Thyroid gland (tissue), 4 donors: ENCODE measurements at regions not wholly inside any gene's neighbourhood (a gene's known extent, or its start where the extent isn't known, plus 50 kb on each side); places are given as distances from the start of the nearest gene placed in this dataset.

Experiments used
- DNase-seq, 2 donors: peaks; one replicate each; pipeline ENCODE4 v3.0.0-alpha.2; 2019
- H3K27ac ChIP-seq, 3 donors: fragments of 200-600 bp; sonication (generic); 1 replicate in 2 of 3; 2 replicates in 1 of 3; pipeline ENCODE4 v1.5.1; 2016 to 2019; ENCODE audit warnings: mild to moderate bottlenecking in 1 of 3, moderate library complexity in 1 of 3
- H3K27me3 ChIP-seq: fragments of 200-600 bp; sonication (generic); one replicate; pipeline ENCODE4 v1.5.1; 2019
- H3K36me3 ChIP-seq, 2 donors: fragments of 200-600 bp; sonication (generic); one replicate each; pipeline ENCODE4 v1.5.1; 2016 to 2019
- H3K4me1 ChIP-seq, 2 donors: fragments of 200-600 bp; sonication (generic); one replicate each; pipeline ENCODE4 v1.5.1; 2017 to 2019
- H3K4me3 ChIP-seq, 3 donors: fragments of 200-600 bp; sonication (generic); replicated peaks in 1 of 3; 1 replicate in 2 of 3; 2 replicates in 1 of 3; pipeline ENCODE4 v1.5.1; 2016; ENCODE audit warnings: mild to moderate bottlenecking in 1 of 3
- H3K9me3 ChIP-seq: fragments of 200-600 bp; sonication (generic); one replicate; pipeline ENCODE4 v1.5.1; 2017
- CTCF ChIP-seq, 6 experiments: fragments of 200-600 bp in 3 of 6; fragments of 450-650 bp in 3 of 6; sonication (generic) in 3 of 6; IDR thresholded peaks; one replicate each; pipeline ENCODE4 v1.5.1; 2016 to 2019; ENCODE audit warnings: antibody characterized with exemption in 6 of 6, mild to moderate bottlenecking in 2 of 6, inconsistent platforms in 1 of 6, moderate library complexity in 1 of 6
- POLR2A ChIP-seq, 2 donors: fragments of 450-650 bp; IDR thresholded peaks; one replicate each; pipeline ENCODE4 v1.6.1; 2017; ENCODE audit warnings: antibody characterized with exemption in 2 of 2, mild to moderate bottlenecking in 2 of 2, moderate library complexity in 1 of 2
- WGBS, 2 donors: methylation state at CpG; one replicate each; pipeline ENCODE4 v1.1.5; 2017; 5-methylcytosine and 5-hydroxymethylcytosine counted together
- intact Hi-C: fragments of 100-400 bp; cut with DNase I; formaldehyde crosslinking; loops from one replicate; pipeline ENCODE4 v1.15.1; 2023

- Histone ChIP-seq H3K27ac (no peak overlapping the region), H3K4me3 (no peak overlapping the region), H3K36me3 (no peaks in the 10 kb centered on the region), H3K9me3 (no peaks in the 10 kb centered on the region), H3K27me3 (no peaks in the 10 kb centered on the region), H3K4me1 (no peaks in the 10 kb centered on the region)
- WGBS, 2 donors: 91 to 92% methylated on average over 5 of the region's 5 CpGs
- DNase-seq: no peak
- intact Hi-C loops: no loop called here
- no peak for TF ChIP-seq POLR2A (IDR thresholded peaks at IDR 0.05)
- TF ChIP-seq CTCF (IDR thresholded peaks at IDR 0.05): no peak
Observed at GRCh38 chr3:81953111-81953510, 191.7 kb upstream of the GBE1 start.

DNA sequence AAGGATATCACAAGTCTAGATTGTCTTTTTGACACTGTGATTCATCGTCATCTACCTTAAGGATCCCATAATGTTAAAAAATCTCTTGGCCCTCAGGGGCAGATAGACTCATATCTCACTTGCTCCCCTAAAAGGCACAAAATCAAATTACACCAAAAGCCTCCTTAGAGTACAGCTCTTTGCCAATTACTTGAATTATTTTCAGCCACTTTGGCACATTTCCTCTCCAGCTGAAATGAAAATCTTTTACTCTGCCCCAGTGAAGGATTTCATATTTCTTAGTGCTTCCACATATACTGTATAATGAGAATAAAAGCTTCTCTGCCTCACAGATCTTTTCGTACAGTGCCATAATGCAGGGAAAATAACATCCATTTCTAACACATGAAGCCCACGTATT, 190.7 kb upstream of the GBE1 start:
- no peak for DNase-seq
- no peaks in the 10 kb centered on the region for H3K9me3 ChIP-seq
- no peaks in the 10 kb centered on the region for H3K27me3 ChIP-seq
- intact Hi-C loops: no loop called here
- no peak overlapping the region for H3K4me3 ChIP-seq
- H3K4me1 ChIP-seq: no peaks in the 10 kb centered on the region
- no peaks in the 10 kb centered on the region for H3K36me3 ChIP-seq
- TF ChIP-seq POLR2A (IDR thresholded peaks at IDR 0.05) (no peak), CTCF (IDR thresholded peaks at IDR 0.05) (no peak)
- no peak overlapping the region for H3K27ac ChIP-seq
- WGBS, 2 donors: 78 to 86% methylated on average over 3 of the region's 3 CpGs

GRCh38 chr3:81951636-81952035, 190.2 kb upstream of the GBE1 start:
- intact Hi-C loops: no loop called here

DNA sequence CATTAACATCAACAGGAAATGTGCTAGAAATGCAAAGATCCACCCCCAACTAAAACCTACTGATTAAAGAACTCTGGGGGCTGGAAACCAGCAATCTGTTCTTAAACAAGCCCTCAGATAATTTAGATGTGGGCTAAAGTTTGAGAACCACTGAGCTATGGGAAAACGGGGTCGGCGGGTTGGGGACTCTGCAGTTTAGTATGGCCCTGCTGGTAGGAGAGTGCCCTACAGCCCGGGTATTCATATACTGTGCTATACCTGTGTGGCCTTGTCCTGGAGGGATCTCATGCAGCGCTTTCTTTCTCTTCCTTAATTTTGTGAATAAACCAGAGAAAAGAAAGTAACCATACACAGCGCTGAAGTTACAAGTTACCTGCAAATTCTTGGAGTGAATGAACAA, 189.7 kb upstream of the GBE1 start:
- no peak overlapping the region for H3K27ac ChIP-seq
- H3K27me3 ChIP-seq: no peaks in the 10 kb centered on the region
- intact Hi-C loops: no loop called here
- TF ChIP-seq CTCF (IDR thresholded peaks at IDR 0.05) (no peak), POLR2A (IDR thresholded peaks at IDR 0.05) (no peak)
- WGBS, 2 donors: 75 to 84% methylated on average over 6 of the region's 6 CpGs
- H3K4me3 ChIP-seq: no peak overlapping the region
- no peaks in the 10 kb centered on the region for H3K9me3 ChIP-seq
- no peaks in the 10 kb centered on the region for H3K4me1 ChIP-seq
- no peaks in the 10 kb centered on the region for H3K36me3 ChIP-seq
- no peak for DNase-seq

More at GRCh38 chr3:81951636-81952035, 190.2 kb upstream of the GBE1 start:
- Histone ChIP-seq H3K9me3 (no peaks in the 10 kb centered on the region), H3K27me3 (no peaks in the 10 kb centered on the region), H3K4me3 (no peak overlapping the region), H3K36me3 (no peaks in the 10 kb centered on the region), H3K27ac (no peak overlapping the region), H3K4me1 (no peaks in the 10 kb centered on the region)
- 53 to 57% methylated on average over 4 of the region's 4 CpGs for WGBS, 2 donors
- DNase-seq: no peak
- no peak for TF ChIP-seq CTCF (IDR thresholded peaks at IDR 0.05)
- TF ChIP-seq POLR2A (IDR thresholded peaks at IDR 0.05): no peak

- no peaks in the 10 kb centered on the region for H3K4me1 ChIP-seq
- intact Hi-C loops: no loop called here
- no peak overlapping the region for H3K27ac ChIP-seq
- no peaks in the 10 kb centered on the region for H3K36me3 ChIP-seq
- H3K4me3 ChIP-seq: no peak overlapping the region
- no peak for TF ChIP-seq CTCF (IDR thresholded peaks at IDR 0.05)
- no peak for TF ChIP-seq POLR2A (IDR thresholded peaks at IDR 0.05)
- 82 to 96% methylated on average over 1 of the region's 1 CpG for WGBS, 2 donors
- DNase-seq: no peak
- no peaks in the 10 kb centered on the region for H3K27me3 ChIP-seq
- H3K9me3 ChIP-seq: no peaks in the 10 kb centered on the region
Observed at GRCh38 chr3:81947359-81947758, 185.9 kb upstream of the GBE1 start.
